IPS DF 6.9 (cell line): ENCODE measurements at regions not wholly inside any gene's neighbourhood (a gene's known extent, or its start where the extent isn't known, plus 50 kb on each side); places are given as distances from the start of the nearest gene placed in this dataset.

Source experiments
- DNase-seq: peaks from one replicate; pipeline ENCODE4 v3.0.0-alpha.2; 2013; ENCODE audit warnings: low read depth, low spot score
- H3K27ac ChIP-seq: one replicate; pipeline ENCODE4 v1.5.1; 2013; ENCODE audit warnings: low read length, control low read depth
- H3K27me3 ChIP-seq: 2 replicates; pipeline ENCODE4 v1.6.1; 2013; ENCODE audit warnings: mild to moderate bottlenecking, low read length; ENCODE audit not compliant: control insufficient read depth, insufficient read depth
- H3K36me3 ChIP-seq: 2 replicates; pipeline ENCODE4 v1.6.1; 2013; ENCODE audit warnings: low read length; ENCODE audit not compliant: control insufficient read depth, insufficient read depth
- H3K4me1 ChIP-seq: 2 replicates; pipeline ENCODE4 v1.6.1; 2013; ENCODE audit warnings: low read length; ENCODE audit not compliant: control insufficient read depth, insufficient read depth
- H3K4me3 ChIP-seq: 2 replicates; pipeline ENCODE4 v1.5.1; 2013; ENCODE audit warnings: mild to moderate bottlenecking, low read length
- H3K9me3 ChIP-seq: 2 replicates; pipeline ENCODE4 v1.6.1; 2013; ENCODE audit warnings: low read length, inconsistent platforms; ENCODE audit not compliant: control insufficient read depth, insufficient read depth
- WGBS: extraction: QIAGEN DNeasy Blood & Tissue Kit; methylation state at CpG from one replicate; pipeline ENCODE4 v1.1.7; 2013; ENCODE audit warnings: mixed read lengths, missing lambda C conversion rate; ENCODE audit not compliant: insufficient read length, insufficient coverage; 5-methylcytosine and 5-hydroxymethylcytosine counted together

DNA sequence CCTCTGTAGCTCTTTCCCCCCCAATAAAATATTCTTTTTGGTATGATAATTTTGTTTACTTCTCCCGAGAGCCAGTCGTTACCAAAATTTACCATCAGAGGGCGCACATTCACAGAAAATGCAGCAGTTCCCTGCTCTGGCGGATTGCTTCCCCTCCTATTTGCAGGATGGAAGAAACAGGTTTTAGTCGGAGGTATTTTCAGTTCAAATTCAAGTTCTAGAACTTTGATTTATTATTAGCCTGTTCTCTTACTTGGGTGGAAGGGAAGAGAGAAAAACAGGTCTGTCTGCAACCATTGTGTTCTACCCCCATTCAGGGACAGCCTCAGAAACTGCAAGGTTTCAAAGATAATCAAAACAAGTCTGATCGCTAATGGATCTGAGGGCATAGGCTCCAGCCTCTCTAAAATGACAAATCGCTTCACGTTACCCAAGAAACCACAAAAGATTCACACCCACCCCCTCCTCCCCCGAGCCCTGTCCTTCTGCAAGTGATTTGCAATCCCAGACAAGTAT, 263.8 kb upstream of the RPS6KA3 start:
- WGBS: no CpG with 5 or more reads among the region's 9 CpGs

DNA sequence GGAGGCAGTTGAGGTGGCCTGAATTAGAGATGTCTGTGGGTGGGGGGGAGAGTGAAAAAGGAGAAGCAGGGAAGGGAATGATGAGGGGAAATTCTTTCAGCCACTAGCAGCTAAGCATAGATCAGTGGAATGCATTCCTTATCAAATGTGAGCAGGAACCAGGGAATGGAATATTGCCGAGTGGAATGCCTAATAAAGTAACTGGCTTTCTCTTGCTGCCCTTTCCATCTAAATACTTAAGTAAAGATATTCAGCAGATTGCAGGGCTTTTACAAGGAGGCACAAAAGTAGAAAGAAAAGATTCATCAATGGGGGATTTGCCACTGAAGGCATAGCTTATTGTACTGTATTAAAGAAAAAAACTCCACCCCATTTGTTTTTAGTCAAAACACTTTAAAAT, 263.0 kb upstream of the RPS6KA3 start:
- no peak overlapping the region for H3K27ac ChIP-seq
- H3K4me1 ChIP-seq: no peaks in the 10 kb centered on the region
- no peak overlapping the region for H3K4me3 ChIP-seq
- DNase-seq: no peak
- no peaks in the 10 kb centered on the region for H3K9me3 ChIP-seq
- H3K36me3 ChIP-seq: no peaks in the 10 kb centered on the region
- H3K27me3 ChIP-seq: no peaks in the 10 kb centered on the region
- no CpG with 5 or more reads among the region's 1 CpG for WGBS

More for the DNA sequence above, 263.8 kb upstream of the RPS6KA3 start:
- peak; percentile 4 for DNase-seq
- no peak overlapping the region for H3K27ac ChIP-seq
- H3K9me3 ChIP-seq: no peaks in the 10 kb centered on the region
- no peak overlapping the region for H3K4me3 ChIP-seq
- no peaks in the 10 kb centered on the region for H3K36me3 ChIP-seq
- no peaks in the 10 kb centered on the region for H3K27me3 ChIP-seq
- H3K4me1 ChIP-seq: no peaks in the 10 kb centered on the region

DNA sequence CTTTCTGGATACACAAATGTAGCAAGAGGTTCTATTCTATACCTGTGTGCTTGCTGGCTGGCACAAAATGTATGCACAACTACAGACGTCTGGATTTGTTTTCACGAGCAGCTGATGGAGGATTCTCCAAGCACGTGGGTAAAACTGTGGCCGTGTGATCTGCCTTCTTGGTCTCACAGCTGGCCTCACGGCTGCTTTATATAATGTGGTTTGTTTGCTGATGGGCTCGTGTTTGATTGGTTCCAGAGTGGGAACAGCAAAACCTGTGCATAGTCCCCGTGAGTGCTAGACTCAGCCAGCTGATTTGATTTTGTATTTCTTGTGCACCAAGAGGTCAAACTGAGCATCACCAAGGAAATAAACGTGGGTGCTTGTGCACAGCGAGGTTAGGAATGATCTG, 262.6 kb upstream of the RPS6KA3 start:
- Histone ChIP-seq H3K9me3 (no peaks in the 10 kb centered on the region), H3K27ac (no peak overlapping the region), H3K36me3 (no peaks in the 10 kb centered on the region), H3K27me3 (no peaks in the 10 kb centered on the region), H3K4me3 (no peak overlapping the region), H3K4me1 (no peaks in the 10 kb centered on the region)
- WGBS: no CpG with 5 or more reads among the region's 9 CpGs
- no peak for DNase-seq

DNA sequence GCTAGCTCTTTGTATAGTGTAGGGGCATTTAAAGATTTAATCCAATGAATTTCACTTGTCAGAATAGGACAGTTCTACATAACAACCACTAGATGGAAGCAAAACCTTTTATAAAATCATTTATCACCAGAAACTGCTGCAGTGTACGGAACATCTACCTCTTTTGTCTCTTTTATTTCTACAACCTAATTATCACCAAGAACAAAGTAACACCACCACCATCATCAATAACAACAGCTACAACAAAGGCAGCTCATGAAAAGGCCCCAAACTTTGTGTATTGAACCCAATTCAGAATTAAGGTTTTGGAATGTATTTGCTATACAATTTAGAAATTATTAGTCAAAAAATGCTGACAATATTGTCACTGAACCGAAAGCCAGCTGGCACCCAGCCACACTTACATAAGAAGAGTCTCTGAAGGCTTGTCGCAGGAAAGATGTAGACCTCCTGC, 260.9 kb upstream of the RPS6KA3 start:
- no peaks in the 10 kb centered on the region for H3K4me1 ChIP-seq
- H3K4me3 ChIP-seq: no peak overlapping the region
- no peaks in the 10 kb centered on the region for H3K9me3 ChIP-seq
- H3K36me3 ChIP-seq: no peaks in the 10 kb centered on the region
- WGBS: no CpG with 5 or more reads among the region's 3 CpGs
- H3K27me3 ChIP-seq: no peaks in the 10 kb centered on the region
- no peak overlapping the region for H3K27ac ChIP-seq
- no peak for DNase-seq

DNA sequence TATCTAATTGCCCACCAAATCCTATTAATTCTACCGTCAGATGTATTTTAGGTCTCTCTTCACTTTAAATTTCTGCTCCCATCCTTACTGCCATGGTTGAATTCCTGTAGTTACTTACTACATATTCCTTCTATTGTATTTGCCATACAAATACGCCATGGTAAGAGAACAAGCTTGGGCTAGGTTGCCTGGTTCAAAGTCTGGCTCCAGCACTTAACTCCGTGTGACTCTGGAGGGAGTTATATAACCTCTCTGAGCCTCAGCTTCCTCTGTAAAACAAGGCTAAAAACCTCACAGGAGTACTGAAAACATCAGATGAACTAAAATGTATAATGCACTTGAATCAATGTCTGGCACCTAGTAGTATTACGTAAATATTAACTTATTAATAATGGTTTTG, 260.3 kb upstream of the RPS6KA3 start:
- Histone ChIP-seq H3K9me3 (no peaks in the 10 kb centered on the region), H3K4me1 (no peaks in the 10 kb centered on the region), H3K4me3 (no peak overlapping the region), H3K36me3 (no peaks in the 10 kb centered on the region), H3K27ac (no peak overlapping the region), H3K27me3 (no peaks in the 10 kb centered on the region)
- no peak for DNase-seq
- 100% methylated on average over 1 of the region's 4 CpGs for WGBS

DNA sequence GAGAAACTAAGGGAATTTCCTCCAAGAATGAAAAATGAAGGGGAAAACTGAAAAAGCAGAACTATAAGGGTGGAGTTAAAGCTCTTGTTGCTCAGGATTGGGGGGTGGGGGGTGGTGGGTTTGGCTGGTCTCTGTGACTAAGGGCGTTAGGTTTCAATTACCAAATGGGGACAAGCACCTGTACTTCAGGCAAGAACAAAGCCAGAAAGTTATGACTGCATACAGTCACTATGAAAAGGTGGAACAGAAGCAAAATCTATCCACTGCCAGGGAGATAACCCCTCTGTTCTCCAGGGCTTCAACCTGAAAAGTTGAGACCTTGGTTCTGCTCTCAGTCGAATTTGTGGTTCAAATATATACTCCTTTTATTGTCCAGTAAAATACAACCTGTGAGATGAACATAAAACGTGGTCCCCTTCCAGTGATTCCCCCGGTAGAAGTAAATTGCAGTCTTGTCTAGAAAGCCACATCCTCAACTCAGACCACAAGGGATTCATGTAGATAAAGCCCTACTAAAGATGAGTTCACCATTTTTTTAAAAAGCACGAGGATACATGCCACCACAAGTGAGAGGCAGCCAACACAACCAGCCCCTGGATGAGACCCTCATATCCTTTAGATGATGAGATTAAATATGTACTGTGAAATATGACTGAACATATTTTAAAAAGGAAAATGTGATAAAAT, 257.1 kb upstream of the RPS6KA3 start:
- Histone ChIP-seq H3K9me3 (no peaks in the 10 kb centered on the region), H3K4me1 (no peaks in the 10 kb centered on the region), H3K4me3 (no peak overlapping the region), H3K36me3 (no peaks in the 10 kb centered on the region), H3K27me3 (no peaks in the 10 kb centered on the region), H3K27ac (no peak overlapping the region)
- DNase-seq: no peak
- WGBS: no CpG with 5 or more reads among the region's 5 CpGs

DNA sequence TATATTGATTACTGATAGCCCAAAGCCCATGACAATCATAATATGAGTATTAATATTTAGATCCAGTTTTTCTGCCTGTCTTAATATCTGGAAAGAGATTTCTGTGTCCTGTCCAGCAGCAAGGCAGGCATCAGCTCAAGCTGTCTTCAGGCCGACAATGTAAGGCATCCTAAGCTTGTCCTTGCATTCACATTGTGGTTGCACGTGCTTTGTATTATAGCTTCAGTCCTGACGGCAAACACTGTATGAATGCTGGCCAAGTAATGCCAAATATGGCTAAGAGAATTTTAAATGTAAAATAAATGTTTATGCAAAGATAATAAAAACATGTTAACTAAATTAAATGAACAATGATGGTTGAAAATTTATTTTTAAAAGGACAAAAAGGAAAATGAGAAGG, 255.7 kb upstream of the RPS6KA3 start:
- no peaks in the 10 kb centered on the region for H3K4me1 ChIP-seq
- H3K9me3 ChIP-seq: no peaks in the 10 kb centered on the region
- H3K27ac ChIP-seq: no peak overlapping the region
- no CpG with 5 or more reads among the region's 3 CpGs for WGBS
- DNase-seq: no peak
- no peaks in the 10 kb centered on the region for H3K27me3 ChIP-seq
- H3K36me3 ChIP-seq: no peaks in the 10 kb centered on the region
- H3K4me3 ChIP-seq: no peak overlapping the region

DNA sequence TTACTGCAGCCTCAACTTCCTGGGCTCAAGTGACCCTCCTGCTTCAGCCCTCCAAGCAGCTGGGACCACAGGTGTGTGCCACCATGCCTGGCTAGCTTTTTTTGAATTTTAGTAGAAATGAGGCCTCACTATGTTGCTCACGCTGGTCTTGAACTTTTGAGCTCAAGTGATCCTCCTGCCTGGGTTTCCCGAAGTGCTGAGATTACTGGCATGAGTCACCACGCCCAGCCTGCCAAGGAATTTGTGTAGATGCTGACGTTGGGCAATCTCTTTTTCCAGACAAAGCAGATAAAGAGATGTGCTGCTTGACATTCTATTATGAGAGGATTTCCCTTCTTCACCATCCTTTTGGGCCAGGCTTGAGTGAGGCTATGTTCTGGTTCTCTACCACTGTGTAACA, 254.5 kb upstream of the RPS6KA3 start:
- no peak for DNase-seq
- H3K4me1 ChIP-seq: no peaks in the 10 kb centered on the region
- no peak overlapping the region for H3K4me3 ChIP-seq
- no CpG with 5 or more reads among the region's 4 CpGs for WGBS
- H3K27me3 ChIP-seq: no peaks in the 10 kb centered on the region
- H3K9me3 ChIP-seq: no peaks in the 10 kb centered on the region
- H3K27ac ChIP-seq: no peak overlapping the region
- no peaks in the 10 kb centered on the region for H3K36me3 ChIP-seq

DNA sequence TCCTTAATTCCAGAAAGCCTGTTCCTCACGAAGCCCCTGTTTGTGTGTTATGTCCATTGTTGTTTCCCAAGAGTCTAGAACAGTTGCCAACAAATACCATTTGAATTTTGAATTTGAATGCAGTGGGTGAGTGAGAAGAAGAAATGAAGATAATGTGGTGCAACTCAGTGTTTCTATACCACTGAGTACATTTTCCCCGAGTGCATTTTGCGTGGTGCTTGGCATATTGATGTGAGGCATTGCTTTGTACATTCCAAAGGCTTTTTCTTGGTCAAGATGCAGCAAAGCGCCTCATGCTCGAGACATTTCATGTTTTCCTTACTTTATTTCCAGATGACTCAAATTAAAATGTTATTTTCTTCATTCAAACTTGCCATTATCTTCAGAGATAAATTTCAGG, 253.1 kb upstream of the RPS6KA3 start:
- H3K9me3 ChIP-seq: no peaks in the 10 kb centered on the region
- no peak for DNase-seq
- no peaks in the 10 kb centered on the region for H3K27me3 ChIP-seq
- H3K4me3 ChIP-seq: no peak overlapping the region
- no peaks in the 10 kb centered on the region for H3K4me1 ChIP-seq
- no peaks in the 10 kb centered on the region for H3K36me3 ChIP-seq
- whole genome bisulfite sequencing: 100% methylated on average over 1 of the region's 5 CpGs
- H3K27ac ChIP-seq: no peak overlapping the region

DNA sequence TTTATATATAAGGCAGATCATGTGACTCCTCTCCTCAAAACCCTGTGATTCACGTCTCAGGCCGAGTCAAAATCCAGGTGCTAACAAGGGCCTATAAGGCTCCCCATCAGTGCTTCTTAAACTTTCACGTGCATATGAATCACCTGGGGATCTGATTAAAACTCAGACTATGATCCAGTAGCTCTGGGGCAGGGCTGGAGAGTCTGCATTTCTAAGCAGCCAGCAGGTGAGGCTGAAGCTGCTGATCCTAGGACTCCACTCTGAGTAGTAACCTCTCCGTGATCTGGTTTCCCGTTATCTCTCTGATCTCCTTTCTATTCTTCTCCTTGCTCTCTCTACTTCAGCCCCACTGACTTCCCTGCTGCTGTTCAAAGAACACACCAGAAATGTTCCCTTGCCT, 252.4 kb upstream of the RPS6KA3 start:
- no peak overlapping the region for H3K27ac ChIP-seq
- DNase-seq: no peak
- no peak overlapping the region for H3K4me3 ChIP-seq
- no peaks in the 10 kb centered on the region for H3K4me1 ChIP-seq
- no CpG with 5 or more reads among the region's 5 CpGs for WGBS
- H3K27me3 ChIP-seq: no peaks in the 10 kb centered on the region
- no peaks in the 10 kb centered on the region for H3K36me3 ChIP-seq
- H3K9me3 ChIP-seq: no peaks in the 10 kb centered on the region

DNA sequence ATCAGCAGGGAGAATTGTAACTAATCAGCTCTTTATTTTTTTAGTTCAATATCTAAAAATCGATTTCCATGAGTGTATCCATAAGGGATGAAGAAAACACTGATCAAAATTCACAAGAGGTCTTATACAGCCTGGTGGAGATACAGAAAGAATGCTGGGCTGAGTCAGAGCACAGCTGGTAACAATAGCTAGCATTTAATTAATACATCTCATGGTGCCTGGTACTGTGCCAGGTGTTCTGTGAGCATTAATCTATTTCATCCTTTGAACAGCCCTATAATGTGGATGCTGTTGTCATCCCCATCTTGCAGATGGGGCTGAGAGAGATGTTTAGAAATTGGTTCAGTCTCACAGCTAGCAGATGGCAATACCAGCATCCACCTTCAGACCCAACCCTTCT, 250.9 kb upstream of the RPS6KA3 start:
- H3K4me1 ChIP-seq: no peaks in the 10 kb centered on the region
- DNase-seq: no peak
- no peaks in the 10 kb centered on the region for H3K27me3 ChIP-seq
- H3K4me3 ChIP-seq: no peak overlapping the region
- H3K27ac ChIP-seq: no peak overlapping the region
- WGBS: no CpG with 5 or more reads among the region's 1 CpG
- H3K36me3 ChIP-seq: no peaks in the 10 kb centered on the region
- H3K9me3 ChIP-seq: no peaks in the 10 kb centered on the region
